Hepatocyte (in vitro differentiated cells): ENCODE measurements at regions not wholly inside any gene's neighbourhood (a gene's known extent, or its start where the extent isn't known, plus 50 kb on each side); places are given as distances from the start of the nearest gene placed in this dataset.

ENCODE experiments used
- CTCF ChIP-seq: fragments of 200-600 bp; sonication (generic); IDR thresholded peaks from 2 replicates; pipeline ENCODE4 v1.5.1; 2016; ENCODE audit warnings: antibody characterized with exemption, mild to moderate bottlenecking; ENCODE audit not compliant: poor library complexity
- EZH2 ChIP-seq: fragments of 200-600 bp; sonication (generic); IDR thresholded peaks from 2 replicates; pipeline ENCODE4 v1.6.1; 2016; ENCODE audit warnings: antibody characterized with exemption, mild to moderate bottlenecking, borderline replicate concordance

- TF ChIP-seq CTCF = no peak
- no peak for TF ChIP-seq EZH2
Measured at GRCh38 chr4:127469959-127470809, 162.6 kb upstream of the INTU start.
